PC-3 (cell line): ENCODE measurements at regions not wholly inside any gene's neighbourhood (a gene's known extent, or its start where the extent isn't known, plus 50 kb on each side); places are given as distances from the start of the nearest gene placed in this dataset.

ENCODE experiments used
- ATAC-seq: fragments of 200-7000 bp; cut with Tn5 transposase; 2 replicates; pipeline ENCODE4 v1.9.1; 2020; ENCODE audit warnings: mild to moderate bottlenecking, moderate library complexity
- BruUV-seq: library from RNA; stranded (reverse); fragments of 400-500 nt; replicated peaks from 2 replicates; lab custom pipeline; 2021; lab: Mats Ljungman, UMichigan
- CTCF ChIA-PET: fragments of 300-600 bp; sonication (Branson Sonifier 250); formaldehyde crosslinking; loops from one replicate; lab custom pipeline; 2022; ENCODE audit warnings: antibody characterized with exemption; lab: Charles Lee
- POLR2A ChIA-PET: fragments of 300-600 bp; sonication (Branson Sonifier 250); formaldehyde crosslinking; loops from one replicate; lab custom pipeline; 2022; ENCODE audit warnings: antibody characterized with exemption; ENCODE audit not compliant: unreplicated experiment; lab: Charles Lee
- DNase-seq: peaks from one replicate; pipeline ENCODE4 v3.0.0-alpha.2; 2015
- H2AFZ ChIP-seq: fragments of 300-600 bp; sonication (generic); 2 replicates; pipeline ENCODE4 v1.6.0; 2016; ENCODE audit warnings: antibody characterized with exemption, low read length
- H3F3A ChIP-seq: fragments of 300-600 bp; sonication (generic); one replicate; pipeline ENCODE4 v1.6.0; 2017; ENCODE audit warnings: antibody characterized with exemption, low read length, control low read depth, mild to moderate bottlenecking; ENCODE audit not compliant: unreplicated experiment
- H3K27ac ChIP-seq: fragments of 300-600 bp; sonication (generic); 2 replicates; pipeline ENCODE4 v1.5.1; 2016; ENCODE audit warnings: mild to moderate bottlenecking, low read length
- H3K27me3 ChIP-seq: fragments of 300-600 bp; sonication (generic); 2 replicates; pipeline ENCODE4 v1.6.1; 2016; ENCODE audit warnings: low read length, mixed read lengths
- H3K36me3 ChIP-seq: fragments of 300-600 bp; sonication (generic); 2 replicates; pipeline ENCODE4 v1.6.1; 2016; ENCODE audit warnings: low read depth, mixed run types, low read length, mixed read lengths
- H3K4me1 ChIP-seq: fragments of 300-600 bp; sonication (generic); 2 replicates; pipeline ENCODE4 v1.5.1; 2016; ENCODE audit warnings: low read length; ENCODE audit not compliant: insufficient read depth
- H3K4me2 ChIP-seq: fragments of 300-600 bp; sonication (generic); 2 replicates; pipeline ENCODE4 v1.6.0; 2016; ENCODE audit warnings: low read length
- H3K4me3 ChIP-seq: fragments of 300-600 bp; sonication (generic); 2 replicates; pipeline ENCODE4 v1.5.1; 2016; ENCODE audit warnings: mild to moderate bottlenecking, low read length, mixed read lengths
- H3K79me2 ChIP-seq: fragments of 300-600 bp; sonication (generic); 2 replicates; pipeline ENCODE4 v1.6.1; 2017; ENCODE audit warnings: low read length, mixed read lengths
- H3K9ac ChIP-seq: fragments of 300-600 bp; sonication (generic); 2 replicates; pipeline ENCODE4 v1.6.0; 2016; ENCODE audit warnings: mild to moderate bottlenecking, low read length
- H3K9me2 ChIP-seq: fragments of 300-600 bp; sonication (generic); replicated peaks from 2 replicates; pipeline ENCODE4 v1.6.1; 2016; ENCODE audit warnings: mixed run types, low read length, mixed read lengths
- H3K9me3 ChIP-seq: fragments of 300-600 bp; sonication (generic); 2 replicates; pipeline ENCODE4 v1.6.1; 2016; ENCODE audit warnings: low read length, mixed read lengths
- H4K20me1 ChIP-seq: fragments of 300-600 bp; sonication (generic); 2 replicates; pipeline ENCODE4 v1.6.1; 2016; ENCODE audit warnings: low read length, mixed read lengths
- EZH2 ChIP-seq: fragments of 300-600 bp; sonication (generic); IDR thresholded peaks from one replicate; pipeline ENCODE4 v1.6.1; 2017; ENCODE audit warnings: antibody characterized with exemption, mild to moderate bottlenecking, low read length; ENCODE audit not compliant: unreplicated experiment
- EZH2phosphoT487 ChIP-seq: fragments of 300-600 bp; sonication (generic); IDR thresholded peaks from 2 replicates; pipeline ENCODE4 v1.6.1; 2018; ENCODE audit warnings: mild to moderate bottlenecking, antibody characterized with exemption, low read length, borderline replicate concordance
- intact Hi-C: fragments of 100-400 bp; cut with micrococcal nuclease; formaldehyde crosslinking; loops from 2 replicates; pipeline ENCODE4 v1.9.0; 2023
- TF ChIP-seq, protein P1 (sequence below): fragments of 300-600 bp; sonication (generic); conservative IDR thresholded peaks from 2 replicates; pipeline ENCODE4 v1.5.1; 2017; ENCODE audit warnings: antibody characterized with exemption, low read depth, mild to moderate bottlenecking, low read length

GRCh38 chr11:37999171-37999570 is 1401.1 kb upstream of the RAG2 start:
- H3K27me3 ChIP-seq, result no peaks in the 10 kb centered on the region
- no peaks in the 10 kb centered on the region for H3F3A ChIP-seq
- ChIA-PET CTCF (no interaction called here), POLR2A (no interaction called here)
- no peak overlapping the region for H2AFZ ChIP-seq
- intact Hi-C loops, result no loop called here
- no peak overlapping the region for H3K27ac ChIP-seq
- TF ChIP-seq, protein P1, sequence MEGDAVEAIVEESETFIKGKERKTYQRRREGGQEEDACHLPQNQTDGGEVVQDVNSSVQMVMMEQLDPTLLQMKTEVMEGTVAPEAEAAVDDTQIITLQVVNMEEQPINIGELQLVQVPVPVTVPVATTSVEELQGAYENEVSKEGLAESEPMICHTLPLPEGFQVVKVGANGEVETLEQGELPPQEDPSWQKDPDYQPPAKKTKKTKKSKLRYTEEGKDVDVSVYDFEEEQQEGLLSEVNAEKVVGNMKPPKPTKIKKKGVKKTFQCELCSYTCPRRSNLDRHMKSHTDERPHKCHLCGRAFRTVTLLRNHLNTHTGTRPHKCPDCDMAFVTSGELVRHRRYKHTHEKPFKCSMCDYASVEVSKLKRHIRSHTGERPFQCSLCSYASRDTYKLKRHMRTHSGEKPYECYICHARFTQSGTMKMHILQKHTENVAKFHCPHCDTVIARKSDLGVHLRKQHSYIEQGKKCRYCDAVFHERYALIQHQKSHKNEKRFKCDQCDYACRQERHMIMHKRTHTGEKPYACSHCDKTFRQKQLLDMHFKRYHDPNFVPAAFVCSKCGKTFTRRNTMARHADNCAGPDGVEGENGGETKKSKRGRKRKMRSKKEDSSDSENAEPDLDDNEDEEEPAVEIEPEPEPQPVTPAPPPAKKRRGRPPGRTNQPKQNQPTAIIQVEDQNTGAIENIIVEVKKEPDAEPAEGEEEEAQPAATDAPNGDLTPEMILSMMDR, result no peak
- TF ChIP-seq EZH2phosphoT487, result no peak
- no peak for TF ChIP-seq EZH2
- DNase-seq, result no peak
- no peaks in the 10 kb centered on the region for H3K4me1 ChIP-seq
- H3K9me2 ChIP-seq, result no peaks in the 10 kb centered on the region
- no peaks in the 10 kb centered on the region for H3K36me3 ChIP-seq
- no peaks in the 10 kb centered on the region for H3K9me3 ChIP-seq
- H3K9ac ChIP-seq, result no peak overlapping the region
- BruUV-seq, result no TSS peak
- no peak overlapping the region for H3K4me2 ChIP-seq
- no peak for ATAC-seq
- H3K79me2 ChIP-seq, result no peaks in the 10 kb centered on the region
- no peak overlapping the region for H3K4me3 ChIP-seq
- no peaks in the 10 kb centered on the region for H4K20me1 ChIP-seq

DNA sequence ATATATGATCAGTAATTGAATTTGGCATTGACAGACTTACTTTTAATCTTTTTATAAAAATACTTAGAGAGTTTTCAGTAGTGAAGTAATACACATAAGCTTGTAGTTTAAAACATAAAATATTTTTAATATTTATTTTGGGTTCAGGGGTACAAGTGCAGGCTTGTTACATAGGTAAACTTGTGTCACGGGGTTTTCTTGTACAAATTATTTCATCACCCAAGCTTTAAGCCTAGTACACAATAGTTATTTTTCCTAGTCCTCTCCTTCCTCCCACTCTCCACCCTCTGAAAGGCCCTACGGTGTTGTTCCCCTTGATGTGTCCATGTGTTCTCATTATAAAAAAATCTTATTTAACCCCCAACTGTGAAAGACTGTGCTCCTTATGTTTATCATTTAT is 1397.8 kb upstream of the RAG2 start:
- ChIA-PET CTCF (no interaction called here), POLR2A (no interaction called here)
- Histone ChIP-seq H3F3A (no peaks in the 10 kb centered on the region), H3K9me3 (no peaks in the 10 kb centered on the region), H3K4me1 (no peaks in the 10 kb centered on the region), H3K9ac (no peak overlapping the region), H2AFZ (no peak overlapping the region), H3K27me3 (no peaks in the 10 kb centered on the region), H3K9me2 (no peaks in the 10 kb centered on the region), H3K4me2 (no peak overlapping the region), H3K4me3 (no peak overlapping the region), H4K20me1 (no peaks in the 10 kb centered on the region), H3K27ac (no peak overlapping the region), H3K79me2 (no peaks in the 10 kb centered on the region), H3K36me3 (no peaks in the 10 kb centered on the region)
- no TSS peak for BruUV-seq
- intact Hi-C loops, result no loop called here
- DNase-seq (no peak), ATAC-seq (no peak)
- TF ChIP-seq EZH2phosphoT487 (no peak), EZH2 (no peak)
- TF ChIP-seq, protein P1, result no peak

GRCh38 chr11:37988031-37988430 is 1390.0 kb upstream of the RAG2 start:
- Histone ChIP-seq H3F3A (no peaks in the 10 kb centered on the region), H3K4me1 (no peaks in the 10 kb centered on the region), H3K4me2 (no peak overlapping the region), H2AFZ (no peak overlapping the region), H3K27ac (no peak overlapping the region), H3K36me3 (no peaks in the 10 kb centered on the region), H3K9ac (no peak overlapping the region), H3K79me2 (no peaks in the 10 kb centered on the region), H3K27me3 (no peaks in the 10 kb centered on the region), H3K9me2 (no peaks in the 10 kb centered on the region), H4K20me1 (no peaks in the 10 kb centered on the region), H3K9me3 (no peaks in the 10 kb centered on the region), H3K4me3 (no peak overlapping the region)
- CTCF ChIA-PET, result no interaction called here
- intact Hi-C loops, result no loop called here
- POLR2A ChIA-PET, result no interaction called here
- TF ChIP-seq, protein P1, result no peak
- TF ChIP-seq EZH2 (no peak), EZH2phosphoT487 (no peak)
- no peak for ATAC-seq
- BruUV-seq, result no TSS peak
- no peak for DNase-seq
